ENCODE measurements at regions not wholly inside any gene's neighbourhood (a gene's known extent, or its start where the extent isn't known, plus 50 kb on each side); places are given as distances from the start of the nearest gene placed in this dataset.

GRCh38 chr2:10964052-10964790 is 52.5 kb downstream of the KCNF1 start:
- no peak for TF ChIP-seq POLR2A (IDR thresholded peaks at IDR 0.05)
- TF ChIP-seq CTCF (IDR thresholded peaks at IDR 0.05) = no peak
- H3K36me3 ChIP-seq = no peaks in the 10 kb centered on the region
- intact Hi-C loops (cut with DNase I; ENCODE audit: low total_unique reads) = no loop called here
- DNase-seq = no peak
- H3K9me3 ChIP-seq = no peaks in the 10 kb centered on the region
- no peak overlapping the region for H3K4me3 ChIP-seq
- H3K27me3 ChIP-seq = no peaks in the 10 kb centered on the region
- no peaks in the 10 kb centered on the region for H3K4me1 ChIP-seq
- no peak overlapping the region for H3K27ac ChIP-seq

- H3K27ac ChIP-seq = no peak overlapping the region
- intact Hi-C loops (cut with DNase I; ENCODE audit: low total_unique reads) = no loop called here
- no peaks in the 10 kb centered on the region for H3K36me3 ChIP-seq
- TF ChIP-seq POLR2A (IDR thresholded peaks at IDR 0.05) = no peak
- TF ChIP-seq CTCF (IDR thresholded peaks at IDR 0.05) = no peak
- H3K4me1 ChIP-seq = no peaks in the 10 kb centered on the region
- H3K27me3 ChIP-seq = no peaks in the 10 kb centered on the region
- no peaks in the 10 kb centered on the region for H3K9me3 ChIP-seq
- H3K4me3 ChIP-seq = no peak overlapping the region
- no peak for DNase-seq
Observed at GRCh38 chr2:10965241-10965843, 53.6 kb downstream of the KCNF1 start.

- no peak for TF ChIP-seq POLR2A (IDR thresholded peaks at IDR 0.05)
- no peak for TF ChIP-seq CTCF (IDR thresholded peaks at IDR 0.05)
- no peaks in the 10 kb centered on the region for H3K9me3 ChIP-seq
- H3K36me3 ChIP-seq = no peaks in the 10 kb centered on the region
- no peaks in the 10 kb centered on the region for H3K4me1 ChIP-seq
- no peak overlapping the region for H3K4me3 ChIP-seq
- no peak overlapping the region for H3K27ac ChIP-seq
- intact Hi-C loops (cut with DNase I; ENCODE audit: low total_unique reads) = no loop called here
- DNase-seq = no peak
- H3K27me3 ChIP-seq = no peaks in the 10 kb centered on the region
Observed at GRCh38 chr2:10966056-10966455, 54.3 kb downstream of the KCNF1 start.

- no peak overlapping the region for H3K27ac ChIP-seq
- intact Hi-C loops (cut with DNase I; ENCODE audit: low total_unique reads) = no loop called here
- no peaks in the 10 kb centered on the region for H3K36me3 ChIP-seq
- TF ChIP-seq CTCF (IDR thresholded peaks at IDR 0.05) (no peak), POLR2A (IDR thresholded peaks at IDR 0.05) (no peak)
- no peaks in the 10 kb centered on the region for H3K27me3 ChIP-seq
- no peak for DNase-seq
- H3K9me3 ChIP-seq = no peaks in the 10 kb centered on the region
- H3K4me1 ChIP-seq = no peaks in the 10 kb centered on the region
- no peak overlapping the region for H3K4me3 ChIP-seq
Observed at GRCh38 chr2:10966741-10967140, 55.0 kb downstream of the KCNF1 start.

- DNase-seq = no peak
- H3K27me3 ChIP-seq = no peaks in the 10 kb centered on the region
- H3K4me3 ChIP-seq = no peak overlapping the region
- intact Hi-C loops (cut with DNase I; ENCODE audit: low total_unique reads) = no loop called here
- no peak overlapping the region for H3K27ac ChIP-seq
- H3K9me3 ChIP-seq = no peaks in the 10 kb centered on the region
- no peak for TF ChIP-seq CTCF (IDR thresholded peaks at IDR 0.05)
- TF ChIP-seq POLR2A (IDR thresholded peaks at IDR 0.05) = no peak
- no peaks in the 10 kb centered on the region for H3K36me3 ChIP-seq
- no peaks in the 10 kb centered on the region for H3K4me1 ChIP-seq
Observed at GRCh38 chr2:10968176-10968575, 56.4 kb downstream of the KCNF1 start.

Measured in uterus (tissue), 3 donors.